ENCODE measurements at regions not wholly inside any gene's neighbourhood (a gene's known extent, or its start where the extent isn't known, plus 50 kb on each side); places are given as distances from the start of the nearest gene placed in this dataset.

- no peak for DNase-seq
These were observed 741.9 kb upstream of the MARCKS start for GRCh38 chr6:113115196-113115595.

GRCh38 chr6:113120224-113120581 lies 736.9 kb upstream of the MARCKS start:
- DNase-seq = no peak

DNA sequence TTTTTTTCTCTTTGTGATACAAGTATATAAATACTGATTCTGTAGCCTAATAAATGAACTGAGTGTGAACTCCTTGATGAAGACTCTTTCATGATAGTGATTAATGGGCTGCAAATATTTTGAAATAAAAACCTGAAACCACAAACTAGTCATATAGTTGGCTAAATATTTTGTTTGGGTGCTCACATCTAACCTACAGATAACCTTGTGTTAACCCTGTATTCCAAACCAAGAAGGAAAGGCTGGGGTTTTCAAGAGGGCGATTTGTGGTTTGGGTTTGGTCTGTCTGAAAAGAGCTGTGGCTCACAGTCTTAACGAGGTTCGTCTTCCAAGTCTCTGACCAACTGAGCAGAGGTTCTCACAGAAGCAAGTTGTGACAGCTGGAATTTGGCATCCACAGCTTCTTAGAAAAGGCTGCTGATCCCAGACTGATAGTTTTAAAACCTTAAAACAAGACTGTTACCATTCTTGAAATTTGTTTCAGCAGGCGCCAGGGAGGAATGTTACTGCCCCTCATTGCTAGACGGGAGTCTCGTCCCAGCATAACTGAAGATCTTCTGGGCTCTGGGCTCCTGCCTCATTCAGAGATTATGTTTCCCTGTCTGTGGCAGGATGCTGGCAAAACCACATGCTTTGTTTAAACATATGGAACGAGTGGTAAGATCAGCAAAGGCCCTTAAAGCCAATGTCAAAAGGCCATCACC lies 736.4 kb upstream of the MARCKS start:
- DNase-seq = no peak

DNA sequence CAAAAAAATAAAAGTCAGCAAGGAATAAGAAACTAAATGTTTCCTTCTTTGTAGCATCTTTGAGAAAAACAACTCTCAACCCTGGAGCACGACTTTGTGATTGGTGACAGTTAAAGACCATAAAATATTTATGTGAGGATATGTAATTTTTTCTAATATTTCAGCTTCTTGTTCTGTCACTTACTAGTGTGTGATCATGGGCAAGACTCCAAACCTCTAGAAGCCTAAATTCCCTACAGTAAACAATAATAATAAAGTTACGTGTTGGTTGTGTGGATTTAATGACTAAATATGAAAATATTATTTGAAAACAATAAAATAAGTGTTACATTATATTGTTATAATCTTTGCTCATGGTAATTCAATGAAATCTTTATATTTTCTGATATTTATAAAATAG lies 735.6 kb upstream of the MARCKS start:
- DNase-seq = no peak

DNA sequence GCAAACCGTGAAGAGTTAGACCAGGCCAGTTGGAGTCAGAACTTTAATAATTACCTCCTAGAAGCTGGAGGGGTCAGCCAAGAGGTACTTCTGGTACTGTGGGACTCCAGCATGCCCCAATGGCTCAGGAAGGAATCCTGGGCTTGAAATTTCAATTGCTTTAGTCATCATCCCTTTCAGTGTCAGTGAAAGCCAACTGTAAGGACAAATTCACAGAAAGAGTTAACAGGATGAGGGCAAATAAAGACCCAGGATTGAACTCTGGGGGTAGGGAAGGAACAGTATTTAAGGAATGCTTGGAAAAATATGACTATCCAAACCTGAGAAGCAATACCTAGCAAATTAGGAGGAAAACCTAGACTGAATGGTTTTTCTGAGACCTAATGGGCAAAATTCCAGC lies 735.1 kb upstream of the MARCKS start:
- DNase-seq = no peak

DNA sequence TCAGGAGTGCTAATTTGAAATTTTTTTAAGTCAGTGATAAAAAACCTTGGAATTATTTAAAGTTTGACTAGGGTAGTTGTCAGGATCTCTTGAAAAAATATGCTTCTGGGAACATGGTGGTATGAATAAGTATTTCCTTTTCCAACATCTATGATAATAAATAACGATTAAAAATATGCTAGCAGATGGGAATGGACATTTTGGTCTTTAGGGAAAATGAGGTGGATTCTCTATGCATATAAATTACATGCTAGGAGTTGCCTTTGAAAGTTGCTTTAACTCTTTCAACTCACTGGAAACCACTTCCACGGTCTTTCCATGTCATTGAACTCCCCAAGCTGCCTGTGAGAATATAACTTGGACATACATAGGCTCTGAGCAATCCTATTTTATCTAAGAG lies 731.5 kb upstream of the MARCKS start:
- DNase-seq = no peak

- DNase-seq = no peak
These were observed 729.2 kb upstream of the MARCKS start for GRCh38 chr6:113127786-113128419.

DNA sequence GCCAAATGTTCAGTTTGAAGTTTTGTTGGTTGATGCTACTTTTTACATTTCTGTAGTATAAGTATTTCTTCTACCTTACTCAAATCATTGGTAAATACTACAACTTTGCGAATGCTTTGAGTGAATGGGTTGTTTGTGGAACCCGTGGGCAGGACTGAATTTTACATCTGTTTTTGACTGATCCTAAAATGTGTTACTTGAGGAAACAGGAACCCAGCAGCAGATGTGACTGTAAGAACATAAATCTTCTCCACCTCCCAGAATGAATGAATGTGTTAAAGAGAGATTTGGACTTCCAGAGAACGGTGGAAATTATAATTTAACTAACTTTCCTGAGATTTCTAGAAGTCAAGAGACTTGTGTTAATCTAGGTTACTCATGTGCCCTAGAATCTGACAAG lies 728.5 kb upstream of the MARCKS start:
- no peak for DNase-seq

- DNase-seq = no peak
These were observed 727.2 kb upstream of the MARCKS start for GRCh38 chr6:113129991-113130390.

DNA sequence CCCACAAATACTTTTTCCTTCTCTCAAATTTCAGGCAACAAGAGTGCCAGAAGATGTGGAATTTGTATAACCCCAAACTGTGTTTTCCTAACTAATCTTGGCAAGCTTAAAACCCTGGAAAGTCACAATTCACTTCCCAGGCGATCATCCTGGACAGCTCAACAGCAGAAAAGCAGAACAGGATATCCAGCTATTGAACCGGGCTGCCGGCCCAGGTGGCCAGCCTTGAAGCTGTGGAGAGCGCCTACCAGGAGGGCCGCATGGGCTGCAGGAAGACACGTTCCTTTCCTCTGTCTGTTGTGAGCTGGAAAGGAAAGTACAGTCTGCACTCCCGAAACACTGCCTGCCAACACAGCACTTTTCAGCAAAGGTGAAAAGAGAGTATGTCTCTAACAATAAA lies 719.7 kb upstream of the MARCKS start:
- no peak for DNase-seq

DNA sequence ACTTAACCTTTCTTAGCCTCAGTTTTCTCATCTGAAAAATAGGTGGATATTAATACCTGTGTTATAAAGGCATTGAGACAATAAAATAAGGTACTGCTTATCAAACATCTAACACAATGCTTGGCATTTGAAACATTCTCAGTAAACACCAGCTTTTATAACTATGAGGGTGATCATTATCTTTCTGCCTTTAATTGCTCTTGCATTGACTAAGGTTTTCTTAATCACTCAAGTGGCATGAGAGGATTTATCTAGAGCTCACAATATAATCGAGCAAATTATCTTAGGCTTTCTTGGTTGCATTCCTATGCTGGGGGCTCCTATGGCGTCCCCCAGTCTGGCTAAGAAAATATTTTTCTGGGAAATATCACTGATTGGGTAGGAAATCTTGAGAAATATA lies 716.4 kb upstream of the MARCKS start:
- DNase-seq = no peak

DNA sequence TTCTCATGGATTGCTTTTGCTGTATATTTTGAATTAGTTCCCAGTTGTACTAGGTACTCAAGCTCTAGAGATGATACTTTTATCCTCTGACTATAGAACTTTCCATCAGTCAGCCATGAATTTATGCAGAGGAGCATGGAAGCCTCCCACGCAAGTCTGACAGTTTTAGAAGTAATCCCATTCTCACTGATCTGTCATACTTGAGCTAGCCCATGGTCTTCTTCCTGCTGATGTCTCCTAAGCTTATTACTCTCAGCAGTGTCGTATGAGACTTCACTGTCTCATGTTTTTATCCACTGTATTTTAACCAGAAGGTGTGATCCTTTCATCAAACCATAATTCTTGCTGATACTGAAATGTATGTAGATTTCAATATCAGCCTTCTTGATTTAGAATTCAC lies 715.2 kb upstream of the MARCKS start:
- DNase-seq = no peak

- DNase-seq = no peak
These were observed 714.4 kb upstream of the MARCKS start for GRCh38 chr6:113142671-113143174.

GRCh38 chr6:113143206-113143605 lies 713.9 kb upstream of the MARCKS start:
- DNase-seq = no peak

GRCh38 chr6:113144117-113144516 lies 713.0 kb upstream of the MARCKS start:
- no peak for DNase-seq

DNA sequence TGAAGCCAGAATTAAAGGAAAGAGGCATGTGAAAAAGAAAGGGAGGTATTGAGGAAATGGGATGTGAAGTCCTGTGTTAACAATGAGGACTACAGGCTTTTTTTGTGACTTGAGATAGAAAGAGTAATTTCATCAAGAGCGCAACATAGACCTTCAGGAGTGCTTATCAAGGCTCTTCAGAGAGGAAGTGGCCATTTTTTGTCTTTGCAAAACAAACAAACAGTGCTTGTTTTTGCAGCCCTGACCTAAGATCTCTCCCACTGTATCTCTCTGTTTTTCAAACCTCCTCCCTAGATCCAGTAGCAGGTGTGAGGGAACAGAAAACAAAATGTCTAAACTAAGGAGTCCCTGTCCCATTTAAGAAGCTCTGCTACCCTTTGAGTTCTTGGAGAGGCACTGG lies 710.3 kb upstream of the MARCKS start:
- no peak for DNase-seq

- no peak for DNase-seq
These were observed 709.6 kb upstream of the MARCKS start for GRCh38 chr6:113147544-113147943.

DNA sequence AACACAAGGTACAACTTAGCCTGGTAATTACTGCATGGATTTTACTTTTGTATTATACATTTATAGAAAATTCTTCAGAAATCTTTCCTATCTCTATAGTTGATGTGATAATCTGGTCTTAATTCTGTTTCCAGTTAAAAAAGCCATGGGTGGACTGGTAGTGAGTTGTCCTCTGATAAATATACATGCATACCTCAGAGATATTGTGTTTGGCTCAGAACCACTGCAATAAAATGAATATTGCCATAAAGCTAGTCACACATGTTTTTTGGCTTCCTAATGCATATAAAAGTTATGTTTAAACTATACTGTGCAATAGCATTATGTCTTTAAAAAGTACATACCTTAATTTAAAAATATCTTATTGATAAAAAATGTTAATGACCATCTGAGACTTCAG lies 708.6 kb upstream of the MARCKS start:
- DNase-seq = no peak

GRCh38 chr6:113149511-113149910 lies 707.6 kb upstream of the MARCKS start:
- DNase-seq = no peak

GRCh38 chr6:113160306-113161017 lies 696.7 kb upstream of the MARCKS start:
- no peak for DNase-seq

GRCh38 chr6:113161018-113161315 lies 696.2 kb upstream of the MARCKS start:
- no peak for DNase-seq

- no peak for DNase-seq
These were observed 694.4 kb upstream of the MARCKS start for GRCh38 chr6:113162739-113163138.

- no peak for DNase-seq
These were observed 689.1 kb upstream of the MARCKS start for GRCh38 chr6:113168057-113168456.

GRCh38 chr6:113169484-113169883 lies 687.7 kb upstream of the MARCKS start:
- DNase-seq = no peak

- no peak for DNase-seq
These were observed 686.7 kb upstream of the MARCKS start for GRCh38 chr6:113170454-113170853.

Measured in NCI-H510A (cell line).